ENCODE measurements at regions not wholly inside any gene's neighbourhood (a gene's known extent, or its start where the extent isn't known, plus 50 kb on each side); places are given as distances from the start of the nearest gene placed in this dataset.

DNA sequence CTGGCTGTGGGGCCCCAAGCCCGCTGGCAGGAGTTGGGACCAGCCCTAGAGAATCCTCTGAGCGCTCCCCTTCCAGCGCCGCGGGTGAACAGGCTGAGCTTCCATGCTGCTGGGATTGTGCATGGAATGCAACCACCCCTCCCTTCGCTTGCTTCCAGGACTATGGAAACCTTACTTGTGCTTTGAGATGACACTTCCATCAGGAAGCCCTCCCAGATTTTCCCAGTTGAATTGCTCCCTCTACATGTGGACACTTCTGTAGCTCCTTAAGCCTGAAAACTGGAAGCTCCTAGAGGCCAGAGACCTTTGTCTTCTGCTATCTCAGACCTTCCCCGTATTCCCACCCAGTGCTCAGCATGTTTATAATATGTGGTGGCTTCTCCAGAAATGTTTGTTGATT, 213.2 kb upstream of the RPL38 start:
- no peak for DNase-seq

DNA sequence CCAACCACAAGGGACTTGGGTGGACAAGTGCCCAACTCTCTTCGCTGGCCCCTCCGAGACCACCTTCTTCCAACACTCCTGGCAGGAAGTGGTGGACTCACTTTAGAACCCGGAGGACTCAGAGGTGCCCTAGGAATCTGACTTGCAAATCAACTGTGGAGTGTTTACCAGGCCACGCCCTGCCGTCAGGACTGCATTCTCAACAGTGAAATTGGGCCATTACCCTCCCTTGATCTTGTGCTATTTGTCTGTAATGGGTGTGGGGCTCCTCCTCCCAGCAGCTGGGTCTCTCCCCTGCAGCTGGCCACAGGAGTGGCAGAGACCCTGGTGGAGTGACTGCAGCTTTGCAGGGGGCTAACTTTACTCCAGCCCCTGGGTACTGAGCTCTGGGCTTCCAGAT, 212.2 kb upstream of the RPL38 start:
- DNase-seq, result no peak

DNA sequence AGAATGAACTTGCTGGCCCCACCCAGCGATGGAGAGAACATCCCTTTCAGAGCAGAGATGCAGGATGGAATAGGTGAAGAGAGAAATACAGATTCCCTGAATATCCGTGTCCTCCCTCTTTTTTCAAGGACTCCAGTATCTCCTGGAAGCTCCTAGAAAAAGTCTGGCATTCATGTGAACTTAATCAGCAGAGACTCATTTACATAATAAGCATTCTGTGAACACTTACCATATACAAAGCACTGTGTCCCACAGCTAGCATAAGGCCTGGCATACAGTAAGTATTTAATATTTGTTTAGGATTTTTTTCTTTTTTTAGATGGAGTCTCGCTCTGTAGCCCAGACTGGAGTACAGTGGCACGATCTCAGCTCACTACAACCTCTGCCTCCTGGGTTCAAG, 208.5 kb upstream of the RPL38 start:
- no peak for DNase-seq

DNA sequence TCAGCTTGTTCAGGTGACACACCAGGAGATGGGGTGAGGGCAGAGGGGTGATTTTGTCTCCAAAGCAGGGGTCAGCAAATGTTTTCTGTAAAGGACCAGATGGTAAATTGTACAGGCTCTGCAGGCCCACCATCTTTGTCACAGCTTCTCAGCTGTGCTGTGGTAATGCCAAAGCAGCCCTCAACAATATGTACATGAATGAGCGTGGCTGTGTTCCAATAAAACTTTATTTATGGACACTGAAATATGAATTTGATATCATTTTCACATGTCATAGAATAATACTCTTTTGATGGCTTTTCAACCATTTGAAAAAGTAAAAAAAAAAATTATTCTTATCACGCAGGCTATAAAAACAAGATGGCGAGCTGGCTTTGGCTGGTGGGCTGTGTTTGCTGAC, 206.4 kb upstream of the RPL38 start:
- no peak for DNase-seq

DNA sequence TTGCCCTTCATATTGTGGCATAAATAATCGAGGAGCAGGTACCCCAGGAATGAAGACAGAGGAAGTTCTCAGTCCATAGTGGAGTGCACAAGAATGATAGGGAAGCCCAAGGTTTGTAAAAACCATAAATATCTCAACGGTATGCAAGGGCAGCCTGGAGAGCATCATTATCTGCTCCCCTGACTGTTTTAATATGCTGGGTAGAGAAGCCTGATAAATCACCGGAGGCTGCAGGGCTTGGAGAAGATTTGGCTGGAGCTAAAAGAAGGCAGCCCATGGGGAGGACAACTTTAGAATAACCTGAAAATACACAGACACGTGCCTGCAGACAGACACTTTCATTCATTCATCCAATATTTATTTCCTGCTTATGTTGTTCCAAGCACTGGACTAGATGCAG, 205.2 kb upstream of the RPL38 start:
- no peak for DNase-seq

DNA sequence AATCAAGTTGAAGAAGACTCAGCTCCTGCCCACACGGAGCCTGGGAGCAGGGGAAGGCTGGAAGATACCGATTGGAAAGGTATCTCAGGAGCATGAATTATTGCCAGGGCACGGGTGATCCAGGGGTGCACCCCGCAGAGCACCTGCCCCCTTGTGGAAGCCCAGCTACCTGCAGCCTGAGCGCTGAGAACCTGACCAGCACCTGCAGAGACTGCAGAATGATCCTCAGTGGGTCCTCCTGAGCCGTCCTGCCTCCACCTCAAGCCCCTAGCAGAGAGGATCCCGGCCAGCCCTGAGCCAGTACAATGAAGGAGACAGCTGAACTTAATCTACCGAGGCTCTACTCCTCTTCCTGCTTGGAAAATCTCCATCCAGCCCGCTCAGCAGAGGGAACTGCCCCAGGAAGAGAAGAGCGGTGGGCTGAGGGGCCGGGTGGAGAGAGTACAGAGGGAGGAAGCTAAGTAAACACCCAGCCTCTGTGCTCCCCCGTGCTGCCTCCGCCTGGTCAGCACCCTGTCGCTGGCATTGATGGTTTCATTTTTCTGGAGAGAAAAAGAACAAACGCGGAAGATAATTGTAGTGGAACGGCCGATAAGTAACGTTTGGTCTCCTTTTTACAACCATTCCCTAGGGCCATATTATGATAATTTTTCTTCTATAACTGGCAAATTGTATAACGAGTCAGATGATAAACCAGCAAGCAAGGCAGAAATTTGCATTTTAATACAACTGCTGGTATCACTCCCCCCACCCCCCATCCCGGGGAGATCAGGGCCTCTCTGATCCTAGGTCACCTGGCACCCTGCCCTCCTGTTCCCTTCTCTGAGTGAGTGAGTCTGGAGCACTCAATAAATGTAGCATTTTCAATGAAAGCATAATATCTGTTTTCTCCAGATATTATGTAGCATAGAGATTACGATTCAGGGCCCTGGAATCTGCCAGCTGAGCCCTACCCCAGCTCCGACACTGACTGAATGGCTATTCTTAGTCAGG, 204.5 kb upstream of the RPL38 start:
- DNase-seq, result peak; percentile 58

DNA sequence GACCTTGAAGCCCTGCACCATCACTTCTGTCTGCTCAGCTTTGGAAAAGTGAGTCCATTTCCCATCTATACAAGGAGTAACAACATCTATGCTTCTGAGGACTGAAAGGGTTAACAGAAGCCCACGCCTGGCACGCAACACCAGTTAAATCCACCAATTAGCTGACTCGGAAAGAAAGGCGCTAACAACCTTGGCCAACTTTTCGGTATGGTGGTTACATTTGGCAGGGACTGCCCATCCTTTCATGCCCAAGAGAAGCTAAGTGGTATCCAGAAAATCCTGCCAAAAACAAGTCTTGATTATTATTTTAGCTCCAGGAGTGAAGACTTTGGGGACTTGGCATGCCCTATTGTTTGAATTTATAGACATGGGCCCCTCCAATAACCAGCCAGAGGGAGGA, 202.3 kb upstream of the RPL38 start:
- no peak for DNase-seq

DNA sequence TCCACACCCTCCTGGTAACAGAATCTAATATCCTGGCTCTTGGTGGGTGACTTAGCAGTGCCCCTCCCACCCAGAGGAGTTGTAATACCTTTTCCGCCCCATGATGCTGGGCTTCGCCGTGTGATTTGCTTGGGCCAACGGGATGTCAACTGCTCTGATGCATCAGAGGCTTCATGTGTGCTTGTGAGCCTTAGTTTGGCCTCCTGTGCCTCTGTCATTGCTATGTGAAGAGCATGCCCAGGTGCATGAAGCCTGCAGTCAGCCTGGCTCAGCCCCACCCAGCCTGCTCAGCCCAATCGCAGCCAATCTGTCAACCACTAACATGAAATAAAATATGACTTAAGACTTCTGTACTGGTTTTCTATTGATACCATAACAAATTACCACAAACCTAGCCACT, 201.2 kb upstream of the RPL38 start:
- DNase-seq, result no peak

DNA sequence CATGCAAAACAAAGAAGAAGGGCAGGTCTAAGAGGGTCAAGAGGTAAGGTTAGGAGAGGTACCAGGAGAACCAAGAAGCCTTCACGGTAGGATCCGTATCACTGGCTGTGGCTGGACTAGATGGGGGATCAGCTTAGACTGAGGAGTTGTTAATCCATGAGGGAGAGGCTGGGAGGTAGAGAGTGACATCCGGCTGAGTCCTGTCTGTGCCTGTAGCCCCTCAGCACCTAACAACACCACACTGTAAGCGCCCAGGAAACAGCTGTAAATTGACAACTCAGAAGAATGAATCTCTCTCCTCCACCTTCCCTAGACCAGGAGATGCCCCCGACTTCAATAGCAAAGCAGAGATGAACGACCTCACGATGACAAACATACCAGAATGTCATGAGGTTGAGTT, 199.4 kb upstream of the RPL38 start:
- DNase-seq, result no peak

DNA sequence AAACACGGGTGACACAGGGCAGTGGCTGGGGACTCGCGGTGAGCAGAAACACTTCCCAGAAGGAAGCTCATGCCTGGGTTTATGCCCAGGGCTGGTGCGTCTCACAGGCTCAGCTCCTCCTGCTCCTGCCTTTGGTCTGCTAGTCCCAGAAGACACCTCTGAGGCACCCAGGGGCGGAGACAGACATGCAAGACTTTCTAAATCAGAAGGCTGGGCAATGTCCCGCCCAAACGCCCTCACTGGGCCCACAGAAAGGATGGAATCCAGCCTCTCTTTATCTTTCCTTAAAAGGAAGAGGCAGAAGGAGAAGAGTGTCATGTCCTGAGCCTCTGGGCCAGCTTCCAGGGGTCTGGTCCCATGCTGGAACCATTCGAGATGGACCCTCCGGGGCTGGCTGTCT, 197.7 kb upstream of the RPL38 start:
- DNase-seq, result no peak

DNA sequence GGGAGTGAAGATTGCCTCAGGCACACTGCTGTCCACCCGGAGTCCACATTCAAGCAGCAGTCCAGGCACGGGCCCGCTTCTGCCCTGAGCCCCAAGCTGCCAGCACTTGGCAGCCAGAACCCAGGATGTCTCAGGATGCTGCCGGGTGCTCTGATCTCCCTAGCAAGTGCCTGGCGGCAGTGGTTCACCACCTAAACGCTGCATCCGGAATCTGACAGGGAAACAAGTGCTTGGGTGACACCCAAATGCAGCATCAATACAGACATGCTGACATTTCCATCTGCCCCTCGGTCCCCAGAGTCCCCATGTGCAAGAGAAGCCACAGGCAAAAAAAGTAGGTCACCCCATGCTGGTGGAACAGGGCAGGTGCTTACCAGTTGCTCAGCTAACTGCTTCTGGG, 197.1 kb upstream of the RPL38 start:
- DNase-seq, result no peak

DNA sequence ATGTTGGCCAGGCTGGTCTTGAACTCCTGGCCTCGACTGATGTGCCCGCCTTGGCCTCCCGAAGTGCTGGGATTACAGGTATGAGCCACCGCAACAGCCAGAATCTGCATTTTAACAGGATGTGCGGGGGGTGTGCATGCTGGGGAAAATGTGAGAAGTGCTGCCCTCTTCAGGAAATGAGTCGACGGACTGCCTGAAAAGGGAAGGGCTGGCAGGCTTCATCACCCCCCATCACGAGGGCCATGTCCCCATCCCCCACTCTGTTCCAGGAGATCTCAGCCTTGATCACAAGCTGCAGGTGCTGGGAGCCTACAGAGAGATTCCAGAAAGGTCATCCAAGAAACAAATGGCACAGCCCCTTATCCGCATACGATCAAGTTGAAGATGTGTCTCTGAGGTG, 195.3 kb upstream of the RPL38 start:
- DNase-seq, result peak; percentile 11

DNA sequence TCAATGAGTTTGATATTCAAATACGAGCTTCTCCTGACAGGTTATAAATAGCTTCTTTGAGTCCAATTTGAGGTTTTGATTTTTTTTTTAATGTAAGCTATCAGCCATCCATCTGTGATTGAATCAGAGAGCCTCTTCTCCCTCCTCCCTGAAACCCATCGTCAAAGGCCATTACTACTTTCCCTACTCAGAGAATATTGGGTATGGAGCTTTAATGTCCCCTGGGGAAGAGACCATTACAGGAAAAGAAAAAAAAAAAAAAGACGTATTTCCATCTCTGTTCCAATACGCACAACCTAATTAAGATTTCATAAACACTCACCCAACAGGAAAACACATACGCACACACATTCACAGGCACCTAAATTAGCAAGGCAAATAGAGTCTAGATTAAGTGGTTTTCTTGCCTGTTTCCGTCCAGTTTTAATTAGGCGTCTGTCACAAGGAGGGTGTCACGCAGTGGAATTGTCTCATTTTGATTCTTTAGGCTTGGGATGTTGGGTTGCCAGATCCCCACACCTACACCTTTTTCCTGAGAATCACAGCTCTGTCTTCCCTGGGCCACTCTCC, 194.3 kb upstream of the RPL38 start:
- no peak for DNase-seq

DNA sequence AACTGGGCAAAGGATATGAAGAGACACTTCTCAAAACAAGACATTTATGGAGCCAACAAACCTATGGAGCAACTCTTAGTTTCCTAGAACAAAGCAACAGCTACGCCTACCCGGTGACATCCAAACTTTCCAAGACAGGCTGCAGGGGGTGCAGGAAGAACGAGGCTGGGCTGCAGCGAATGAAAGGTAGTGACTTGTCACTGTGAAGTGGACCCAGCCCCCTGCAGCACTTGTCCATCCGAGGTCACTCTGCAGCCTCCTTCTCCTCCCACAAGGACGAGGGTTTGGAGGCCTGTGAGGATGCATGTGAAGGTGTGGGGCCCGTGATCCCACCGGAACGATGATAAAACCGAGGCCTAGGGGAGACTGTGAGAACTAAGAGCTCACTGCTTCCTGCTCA, 192.6 kb upstream of the RPL38 start:
- DNase-seq, result no peak

DNA sequence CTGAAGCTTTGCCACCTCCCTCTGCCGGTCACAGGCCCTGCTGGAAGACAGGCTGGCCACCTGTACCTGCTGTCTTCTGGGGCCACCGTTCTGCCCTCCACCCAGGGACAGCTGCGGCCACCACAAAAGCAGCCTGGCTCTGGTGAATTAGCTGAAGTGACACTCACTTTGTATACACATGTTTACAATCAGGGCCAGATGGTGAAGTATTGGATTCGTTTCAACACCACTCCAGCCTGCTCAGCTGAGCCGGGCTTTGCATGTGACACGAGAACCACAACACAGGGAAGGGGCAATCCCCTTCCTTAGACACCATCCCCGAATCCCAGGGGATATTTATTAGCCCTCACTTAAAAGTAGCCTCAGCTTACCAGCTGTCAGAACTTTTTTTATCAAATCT, 191.5 kb upstream of the RPL38 start:
- DNase-seq, result no peak

DNA sequence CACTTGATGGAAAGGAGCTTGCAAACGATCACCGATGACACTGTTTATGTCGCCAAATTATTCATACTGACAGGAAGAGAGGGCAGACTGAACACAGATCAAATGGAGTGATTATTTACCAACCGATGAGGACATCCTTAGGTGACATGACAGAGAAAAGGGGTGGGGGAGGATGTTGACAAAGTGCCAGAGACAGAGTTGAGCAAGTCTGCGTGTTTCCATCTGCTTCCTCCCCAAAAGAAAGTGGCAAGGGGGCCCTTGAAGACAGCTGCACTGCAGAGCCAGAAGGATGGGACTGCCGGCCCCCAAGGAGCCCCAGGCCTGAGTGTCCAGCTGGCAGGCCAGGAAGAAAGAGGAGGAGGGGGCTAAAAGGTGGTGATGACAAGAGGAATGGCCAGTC, 191.0 kb upstream of the RPL38 start:
- DNase-seq, result peak; percentile 4

DNA sequence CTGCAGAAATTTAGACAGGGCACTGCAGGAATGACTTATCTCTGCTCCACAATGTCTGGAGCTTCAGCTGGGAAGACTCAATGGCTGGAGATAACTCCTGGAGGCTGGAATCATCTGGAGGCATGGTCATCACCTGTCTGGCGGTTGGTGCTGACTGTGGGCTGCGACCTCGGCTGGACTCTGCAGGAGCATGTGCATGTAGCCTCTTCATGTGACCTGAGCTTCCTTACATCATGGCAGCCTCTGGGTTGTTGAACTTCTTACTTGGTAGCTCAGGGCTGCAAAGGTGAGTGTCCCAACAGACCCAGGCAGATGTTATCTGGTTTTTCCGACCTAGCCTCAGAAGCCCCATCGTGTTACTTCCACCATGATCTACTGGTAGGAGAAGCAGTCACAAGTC, 188.2 kb upstream of the RPL38 start:
- DNase-seq, result no peak

DNA sequence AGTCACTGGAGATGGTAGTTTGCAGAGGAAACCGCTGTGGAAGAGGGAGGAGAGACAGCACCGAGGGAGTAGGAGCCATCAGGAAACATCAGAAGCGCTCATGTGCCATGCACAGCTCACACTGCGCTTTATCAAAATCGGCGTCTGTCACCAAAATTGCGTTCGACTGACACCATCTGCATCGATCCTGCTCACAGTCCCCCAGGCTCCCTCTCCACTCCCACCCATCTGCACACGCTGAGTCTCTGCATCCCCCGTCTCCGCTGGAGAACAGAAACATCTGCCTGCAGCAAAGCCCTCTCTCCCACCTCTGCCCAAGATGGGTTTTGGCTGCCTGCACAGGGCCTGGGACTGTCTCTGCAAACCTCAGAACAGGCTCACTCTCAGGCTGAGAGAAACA, 187.5 kb upstream of the RPL38 start:
- no peak for DNase-seq

DNA sequence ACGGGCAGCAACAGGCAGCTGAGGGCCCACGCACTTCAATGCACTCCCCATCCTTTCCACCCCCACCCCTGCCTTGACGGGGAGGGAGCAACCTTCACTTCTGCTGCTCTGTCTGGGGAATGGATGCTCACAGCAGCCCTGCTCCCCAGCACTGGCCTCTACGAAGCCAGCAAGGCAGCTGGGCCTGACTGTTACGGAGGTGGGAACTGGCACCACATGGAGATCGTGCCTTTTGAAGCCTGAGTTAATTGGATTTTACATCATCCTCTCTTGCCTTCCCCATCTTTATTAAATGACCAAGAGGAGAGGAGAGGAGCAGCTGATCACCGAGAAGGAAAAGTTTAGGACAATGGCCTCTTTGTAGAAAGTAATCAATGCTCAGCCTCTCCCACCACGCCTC, 187.0 kb upstream of the RPL38 start:
- DNase-seq, result no peak

DNA sequence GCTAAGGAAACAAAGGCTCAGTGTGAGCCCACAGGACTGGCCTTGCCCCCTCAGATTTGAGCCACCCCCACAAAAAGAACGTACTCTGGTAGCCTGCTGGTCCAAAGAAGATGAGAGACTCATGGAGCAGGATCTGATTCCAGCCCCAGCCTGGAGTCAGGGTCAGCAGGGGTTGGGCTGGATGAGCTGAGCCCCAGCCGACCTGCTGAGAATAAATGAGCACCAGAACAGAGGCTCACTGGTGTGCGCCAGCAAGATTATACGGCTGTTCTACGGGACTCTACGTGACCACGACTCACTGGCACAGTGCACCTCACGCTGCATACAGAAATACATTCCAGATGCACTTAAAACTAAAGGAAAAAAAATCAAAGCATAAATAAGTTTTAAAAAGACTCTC, 186.0 kb upstream of the RPL38 start:
- DNase-seq, result no peak

DNA sequence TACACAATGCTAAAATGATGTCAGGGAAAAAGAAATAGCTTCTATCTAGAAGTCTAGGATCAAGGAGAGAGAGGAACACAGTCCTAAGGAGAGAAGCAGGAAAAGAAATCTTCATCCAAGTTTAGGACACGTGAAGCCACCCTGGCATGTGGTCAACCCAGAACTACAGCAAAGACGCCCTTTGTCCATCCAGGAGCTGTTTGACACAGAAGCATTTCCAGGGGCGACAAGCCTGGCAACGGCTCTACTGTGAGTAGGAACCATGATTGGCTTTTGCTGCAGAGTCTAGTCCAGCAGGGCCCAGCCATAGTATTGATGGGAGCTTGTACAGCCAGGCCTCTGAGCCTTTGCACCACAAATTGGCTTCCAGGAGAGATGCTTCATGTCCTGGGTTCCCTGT, 185.4 kb upstream of the RPL38 start:
- no peak for DNase-seq

DNA sequence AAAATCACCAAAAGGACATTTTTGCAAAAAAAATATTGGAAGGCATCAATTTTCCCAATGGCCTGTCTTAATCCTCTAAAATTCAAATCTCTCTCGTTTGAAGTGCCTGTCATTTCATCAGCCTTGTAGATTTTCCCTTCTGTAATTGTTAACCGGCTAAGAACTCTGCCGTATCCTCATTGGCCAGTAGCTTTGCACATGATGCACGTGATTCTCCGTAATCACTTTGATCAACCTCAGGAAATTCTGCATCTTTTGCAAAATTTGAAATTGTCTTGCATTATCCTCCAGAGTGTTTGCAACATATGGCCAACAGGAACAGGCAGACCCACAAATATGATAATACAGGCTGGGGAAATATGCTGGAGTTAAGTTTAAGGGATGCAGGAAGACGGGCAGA, 184.2 kb upstream of the RPL38 start:
- DNase-seq, result no peak

DNA sequence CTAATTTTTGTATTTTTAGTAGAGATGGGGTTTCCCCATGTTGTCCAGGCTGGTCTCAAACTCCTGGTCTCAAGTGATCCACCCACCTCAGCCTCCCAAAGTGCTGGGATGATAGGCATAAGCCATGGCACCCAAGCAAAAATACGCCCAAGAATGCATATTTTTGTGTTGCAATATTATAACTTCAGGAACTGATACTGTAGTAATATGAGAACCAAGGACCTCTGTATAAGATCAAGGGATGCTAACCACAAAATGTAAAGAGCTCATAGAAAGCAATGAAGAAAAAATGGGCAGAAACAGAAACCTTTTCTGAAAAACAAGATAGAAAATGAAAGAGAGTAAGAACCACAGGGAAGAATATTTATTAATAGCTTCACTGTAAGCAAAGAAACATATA, 183.6 kb upstream of the RPL38 start:
- no peak for DNase-seq

DNA sequence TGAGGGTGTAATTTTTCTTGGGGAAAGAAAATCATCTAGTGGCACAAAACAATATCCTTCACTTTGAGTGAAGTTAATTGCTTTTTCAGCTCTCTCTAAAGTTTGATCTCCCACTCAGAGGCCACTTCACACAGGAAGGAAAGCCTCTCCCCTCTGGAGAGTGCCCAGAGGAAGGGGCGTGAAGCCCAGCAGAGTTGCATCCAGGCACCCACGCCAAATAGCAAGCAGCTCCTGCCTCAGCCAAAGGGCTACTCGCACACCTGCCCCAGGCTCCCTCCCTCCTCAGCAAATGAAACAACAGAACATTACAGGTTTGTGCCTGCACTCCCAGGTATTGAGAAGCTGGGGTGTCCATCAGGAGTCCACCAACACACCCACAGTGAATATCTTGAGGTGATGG, 183.0 kb upstream of the RPL38 start:
- DNase-seq, result no peak
